HEK293T (cell line): ENCODE measurements at regions not wholly inside any gene's neighbourhood (a gene's known extent, or its start where the extent isn't known, plus 50 kb on each side); places are given as distances from the start of the nearest gene placed in this dataset.

ENCODE experiments used
- BHLHE40 ChIP-seq: fragments of 450-650 bp; IDR thresholded peaks from 2 replicates; pipeline ENCODE4 v1.6.1; 2016; ENCODE audit warnings: mild to moderate bottlenecking, moderate library complexity, borderline replicate concordance
- FOXK2 ChIP-seq: fragments of 450-650 bp; IDR thresholded peaks from 2 replicates; pipeline ENCODE4 v1.6.1; 2016; ENCODE audit warnings: mild to moderate bottlenecking
- FOXM1 ChIP-seq: fragments of 450-650 bp; IDR thresholded peaks from 2 replicates; pipeline ENCODE4 v1.6.1; 2017; ENCODE audit warnings: mild to moderate bottlenecking, borderline replicate concordance
- NFRKB ChIP-seq: fragments of 450-650 bp; IDR thresholded peaks from 2 replicates; pipeline ENCODE4 v1.6.1; 2016; ENCODE audit warnings: mild to moderate bottlenecking, moderate library complexity
- PKNOX1 ChIP-seq: fragments of 450-650 bp; IDR thresholded peaks from 2 replicates; pipeline ENCODE4 v1.6.1; 2016
- SP1 ChIP-seq: fragments of 450-650 bp; IDR thresholded peaks from 2 replicates; pipeline ENCODE4 v1.6.1; 2017
- SUZ12 ChIP-seq: fragments of 450-650 bp; IDR thresholded peaks from 2 replicates; pipeline ENCODE4 v1.6.1; 2016; ENCODE audit warnings: mild to moderate bottlenecking

- TF ChIP-seq SP1, result no peak
- TF ChIP-seq SUZ12, result no peak
- no peak for TF ChIP-seq NFRKB
- TF ChIP-seq PKNOX1, result no peak
- no peak for TF ChIP-seq FOXK2
- TF ChIP-seq BHLHE40, result no peak
- TF ChIP-seq FOXM1, result no peak
These were observed 92.3 kb upstream of the BAIAP2L1 start for GRCh38 chr7:98493030-98493778.
